Endodermal cell (in vitro differentiated cells): ENCODE measurements at regions not wholly inside any gene's neighbourhood (a gene's known extent, or its start where the extent isn't known, plus 50 kb on each side); places are given as distances from the start of the nearest gene placed in this dataset.

Experiments used
- DNase-seq: peaks from one replicate; pipeline ENCODE4 v3.0.0-alpha.2; 2017
- H3K27ac ChIP-seq: 2 replicates; pipeline ENCODE4 v1.5.1; 2013; ENCODE audit warnings: mild to moderate bottlenecking, low read depth, low read length, moderate library complexity
- H3K27me3 ChIP-seq: 2 replicates; pipeline ENCODE4 v1.6.1; 2013; ENCODE audit warnings: mild to moderate bottlenecking, low read length, moderate library complexity; ENCODE audit not compliant: insufficient read depth, control insufficient read depth, poor library complexity, severe bottlenecking
- H3K36me3 ChIP-seq: 2 replicates; pipeline ENCODE4 v1.7.0; 2013; ENCODE audit warnings: mild to moderate bottlenecking, low read length, moderate library complexity; ENCODE audit not compliant: control insufficient read depth, insufficient read depth
- H3K4me1 ChIP-seq: one replicate; pipeline ENCODE4 v1.7.0; 2013; ENCODE audit warnings: low read length; ENCODE audit not compliant: control insufficient read depth, insufficient read depth
- H3K4me3 ChIP-seq: 2 replicates; pipeline ENCODE4 v1.5.1; 2013; ENCODE audit warnings: mild to moderate bottlenecking, low read length, moderate library complexity
- H3K9ac ChIP-seq: 2 replicates; pipeline ENCODE4 v1.6.1; 2013; ENCODE audit warnings: mild to moderate bottlenecking, low read length, moderate library complexity; ENCODE audit not compliant: poor library complexity, severe bottlenecking; ENCODE audit errors: extremely low read depth
- H3K9me3 ChIP-seq: 2 replicates; pipeline ENCODE4 v1.6.1; 2013; ENCODE audit warnings: mild to moderate bottlenecking, low read length, moderate library complexity; ENCODE audit not compliant: control insufficient read depth
- H3K27ac Mint-ChIP-seq: 2 replicates; pipeline ENCODE4 v1.8.0; 2020; ENCODE audit warnings: mixed read lengths
- H3K27me3 Mint-ChIP-seq: 2 replicates; pipeline ENCODE4 v1.8.0; 2021; ENCODE audit warnings: mild to moderate bottlenecking, mixed read lengths; ENCODE audit not compliant: insufficient read depth
- H3K36me3 Mint-ChIP-seq: 2 replicates; pipeline ENCODE4 v1.8.0; 2020; ENCODE audit warnings: low read depth, mixed read lengths
- H3K4me1 Mint-ChIP-seq: 2 replicates; pipeline ENCODE4 v1.8.0; 2020; ENCODE audit warnings: mixed read lengths
- H3K4me3 Mint-ChIP-seq: 2 replicates; pipeline ENCODE4 v1.8.0; 2020; ENCODE audit warnings: mild to moderate bottlenecking, moderate library complexity, mixed read lengths
- H3K9me3 Mint-ChIP-seq: 2 replicates; pipeline ENCODE4 v1.8.0; 2020; ENCODE audit warnings: mild to moderate bottlenecking, mixed read lengths
- WGBS, 2 experiments: methylation state at CpG; one replicate each; pipeline versions ENCODE4 v1.1.5 to v1.1.7; 2013; ENCODE audit warnings: missing lambda C conversion rate in 2 of 2, mixed read lengths in 1 of 2; ENCODE audit not compliant: insufficient coverage in 1 of 2, insufficient read length in 1 of 2; 5-methylcytosine and 5-hydroxymethylcytosine counted together
- TF ChIP-seq, protein P1 (sequence below): fragments of 200-600 bp; sonication (generic); conservative IDR thresholded peaks from 2 replicates; pipeline ENCODE4 v1.5.0; 2021; ENCODE audit warnings: antibody characterized with exemption, mild to moderate bottlenecking

GRCh38 chr4:92235731-92236130, 68.0 kb upstream of the GRID2 start:
- no peaks in the 10 kb centered on the region for H3K27me3 ChIP-seq
- H3K36me3 ChIP-seq: no peaks in the 10 kb centered on the region
- no peak overlapping the region for H3K4me3 ChIP-seq
- H3K36me3 Mint-ChIP-seq: no peaks in the 10 kb centered on the region
- H3K4me3 Mint-ChIP-seq: no peak overlapping the region
- whole genome bisulfite sequencing, 2 experiments: 88% methylated on average over 2 of the region's 2 CpGs; no CpG with 5 or more reads in 1 of the 2 experiments
- no peak overlapping the region for H3K27ac ChIP-seq
- DNase-seq: no peak
- no peaks in the 10 kb centered on the region for H3K4me1 Mint-ChIP-seq
- TF ChIP-seq, protein P1, sequence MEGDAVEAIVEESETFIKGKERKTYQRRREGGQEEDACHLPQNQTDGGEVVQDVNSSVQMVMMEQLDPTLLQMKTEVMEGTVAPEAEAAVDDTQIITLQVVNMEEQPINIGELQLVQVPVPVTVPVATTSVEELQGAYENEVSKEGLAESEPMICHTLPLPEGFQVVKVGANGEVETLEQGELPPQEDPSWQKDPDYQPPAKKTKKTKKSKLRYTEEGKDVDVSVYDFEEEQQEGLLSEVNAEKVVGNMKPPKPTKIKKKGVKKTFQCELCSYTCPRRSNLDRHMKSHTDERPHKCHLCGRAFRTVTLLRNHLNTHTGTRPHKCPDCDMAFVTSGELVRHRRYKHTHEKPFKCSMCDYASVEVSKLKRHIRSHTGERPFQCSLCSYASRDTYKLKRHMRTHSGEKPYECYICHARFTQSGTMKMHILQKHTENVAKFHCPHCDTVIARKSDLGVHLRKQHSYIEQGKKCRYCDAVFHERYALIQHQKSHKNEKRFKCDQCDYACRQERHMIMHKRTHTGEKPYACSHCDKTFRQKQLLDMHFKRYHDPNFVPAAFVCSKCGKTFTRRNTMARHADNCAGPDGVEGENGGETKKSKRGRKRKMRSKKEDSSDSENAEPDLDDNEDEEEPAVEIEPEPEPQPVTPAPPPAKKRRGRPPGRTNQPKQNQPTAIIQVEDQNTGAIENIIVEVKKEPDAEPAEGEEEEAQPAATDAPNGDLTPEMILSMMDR: no peak
- H3K4me1 ChIP-seq: no peaks in the 10 kb centered on the region
- H3K27me3 Mint-ChIP-seq: peaks cover 24% of the 10 kb centered on the region
- no peak overlapping the region for H3K27ac Mint-ChIP-seq
- peaks cover 11% of the 10 kb centered on the region for H3K9me3 ChIP-seq
- H3K9ac ChIP-seq: no peak overlapping the region
- H3K9me3 Mint-ChIP-seq: peaks cover 9% of the 10 kb centered on the region

DNA sequence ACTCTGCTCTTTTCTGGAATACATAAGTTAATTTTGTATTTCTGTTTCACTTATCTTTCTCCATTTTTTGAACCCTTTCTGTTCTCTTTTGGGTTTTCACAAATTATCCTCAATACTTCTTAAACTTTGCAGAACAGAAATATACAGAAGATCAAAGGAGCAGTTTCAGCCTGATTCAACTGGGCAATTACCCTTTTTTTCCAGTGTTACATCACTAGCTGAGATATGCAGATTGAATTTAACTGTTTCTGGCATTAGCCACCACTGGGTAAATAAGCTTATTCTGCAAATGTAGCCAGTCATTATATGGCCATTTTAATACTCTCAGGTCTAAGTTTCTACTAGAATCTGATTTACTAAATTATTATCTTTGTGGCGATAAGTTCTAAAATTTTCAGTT, 66.9 kb upstream of the GRID2 start:
- no CpG with 5 or more reads among the region's 1 CpG for WGBS, 2 experiments
- H3K4me3 Mint-ChIP-seq: no peak overlapping the region
- Histone ChIP-seq H3K27ac (no peak overlapping the region), H3K4me1 (no peaks in the 10 kb centered on the region), H3K4me3 (no peak overlapping the region), H3K27me3 (no peaks in the 10 kb centered on the region), H3K9me3 (peaks cover 11% of the 10 kb centered on the region), H3K9ac (no peak overlapping the region), H3K36me3 (no peaks in the 10 kb centered on the region)
- H3K27me3 Mint-ChIP-seq: peaks cover 25% of the 10 kb centered on the region
- H3K27ac Mint-ChIP-seq: no peak overlapping the region
- TF ChIP-seq, protein P1: no peak
- DNase-seq: no peak
- no peaks in the 10 kb centered on the region for H3K4me1 Mint-ChIP-seq
- H3K36me3 Mint-ChIP-seq: no peaks in the 10 kb centered on the region
- peaks cover 9% of the 10 kb centered on the region for H3K9me3 Mint-ChIP-seq

GRCh38 chr4:92237559-92237958, 66.2 kb upstream of the GRID2 start:
- peaks cover 9% of the 10 kb centered on the region for H3K9me3 Mint-ChIP-seq
- H3K27ac Mint-ChIP-seq: no peak overlapping the region
- TF ChIP-seq, protein P1: no peak
- Histone ChIP-seq H3K27ac (no peak overlapping the region), H3K27me3 (no peaks in the 10 kb centered on the region), H3K9me3 (peaks cover 11% of the 10 kb centered on the region), H3K4me3 (no peak overlapping the region), H3K4me1 (no peaks in the 10 kb centered on the region), H3K36me3 (no peaks in the 10 kb centered on the region), H3K9ac (no peak overlapping the region)
- H3K36me3 Mint-ChIP-seq: no peaks in the 10 kb centered on the region
- H3K27me3 Mint-ChIP-seq: peaks cover 28% of the 10 kb centered on the region
- no peak for DNase-seq
- H3K4me1 Mint-ChIP-seq: no peaks in the 10 kb centered on the region
- H3K4me3 Mint-ChIP-seq: no peak overlapping the region
